ENCODE measurements at regions not wholly inside any gene's neighbourhood (a gene's known extent, or its start where the extent isn't known, plus 50 kb on each side); places are given as distances from the start of the nearest gene placed in this dataset.

- POLR2A ChIA-PET = no interaction called here
These were observed 91.5 kb upstream of the PRDM11 start for GRCh38 chr11:45054956-45055355.

More at GRCh38 chr11:45054956-45055355, 91.5 kb upstream of the PRDM11 start:
- Histone ChIP-seq H3K4me1 (ENCODE audit: control insufficient read depth, extremely low read depth, insufficient read depth, low read length) (no peaks in the 10 kb centered on the region), H3K27me3 (ENCODE audit: control insufficient read depth in 2 of 2, insufficient read depth in 2 of 2, low read length in 2 of 2) (peaks cover 0 to 5% of the 10 kb centered on the region in 2 experiments), H4K20me1 (replicated peaks; ENCODE audit: control insufficient read depth, extremely low read depth, insufficient read depth, low read length) (no peaks in the 10 kb centered on the region), H2AFZ (ENCODE audit: low read depth, low read length) (no peak overlapping the region), H3K9ac (replicated peaks; ENCODE audit: extremely low read depth, insufficient read depth, low read length) (no peak overlapping the region), H3K27ac (ENCODE audit: insufficient read depth, low read depth, low read length) (no peak overlapping the region), H3K4me3 (replicated peaks in 1 of 3; ENCODE audit: insufficient read depth in 1 of 3, low read depth in 1 of 3, low read length in 3 of 3) (no peak overlapping the region), H3K36me3 (ENCODE audit: control insufficient read depth in 2 of 2, extremely low read depth in 1 of 2, insufficient read depth in 2 of 2, low read length in 2 of 2) (no peaks in the 10 kb centered on the region), H3K4me2 (ENCODE audit: insufficient read depth, low read length) (no peak overlapping the region), H3K79me2 (ENCODE audit: control insufficient read depth, insufficient read depth, low read length) (no peaks in the 10 kb centered on the region), H3K9me1 (replicated peaks; ENCODE audit: control insufficient read depth, extremely low read depth, insufficient read depth, low read length) (no peaks in the 10 kb centered on the region), H3K9me3 (replicated peaks; ENCODE audit: control insufficient read depth, insufficient read depth, low read length) (no peaks in the 10 kb centered on the region)
- FAIRE-seq (no peak), DNase-seq (ENCODE audit: low read depth, low spot score) (no peak)
- intact Hi-C loops (cut with micrococcal nuclease) = no loop called here
- CTCF ChIA-PET = no interaction called here
- no TSS peak for BruUV-seq (replicated peaks)
- TF ChIP-seq CTCF (IDR thresholded peaks at IDR 0.05; ENCODE audit: extremely low read depth in 1 of 2, insufficient read depth in 1 of 2, low read depth in 1 of 2, low read length in 2 of 2) (no peak), MAX (IDR thresholded peaks at IDR 0.05; ENCODE audit: insufficient read depth, insufficient read length) (no peak), GATA2 (IDR thresholded peaks at IDR 0.05; ENCODE audit: insufficient read depth, insufficient read length, low read depth, low read length) (no peak), POLR2A (IDR thresholded peaks at IDR 0.05; ENCODE audit: low read depth, low read length) (no peak), EZH2 (IDR thresholded peaks at IDR 0.05; ENCODE audit: borderline replicate concordance, low read depth, low read length, severe bottlenecking) (no peak), POLR2AphosphoS5 (IDR thresholded peaks at IDR 0.05; ENCODE audit: insufficient read depth, low read depth, low read length) (no peak), JUN (IDR thresholded peaks at IDR 0.05; ENCODE audit: borderline replicate concordance, insufficient read depth, insufficient read length, low read depth) (no peak)
- dilution Hi-C loops (cut with MboI; ENCODE audit: extremely low pct_ligation_motif_present, low sequenced_read_pairs) = no loop called here
